Aorta (tissue), 5 donors: ENCODE measurements at regions not wholly inside any gene's neighbourhood (a gene's known extent, or its start where the extent isn't known, plus 50 kb on each side); places are given as distances from the start of the nearest gene placed in this dataset.
"Not testable (repeated sequence)": the region's sequence is repeated elsewhere in the genome, so short reads cannot be mapped to it uniquely, and the experiment has no call there.

Experiments
- ATAC-seq: fragments of 200-7000 bp; cut with Tn5 transposase; one replicate; pipeline ENCODE4 v1.9.1; 2022; ENCODE audit warnings: moderate library complexity; ENCODE audit not compliant: low FRiP score
- DNase-seq, 2 donors: peaks; one replicate each; pipeline ENCODE4 v3.0.0-alpha.2; 2020
- H3K27ac ChIP-seq, 2 donors: one replicate each; pipeline ENCODE4 v1.5.1; 2013; ENCODE audit warnings: low read length in 2 of 2, mild to moderate bottlenecking in 2 of 2, moderate library complexity in 2 of 2, control low read depth in 1 of 2, inconsistent platforms in 1 of 2, low read depth in 1 of 2
- H3K27me3 ChIP-seq, 2 donors: one replicate each; pipeline ENCODE4 v1.6.1; 2013; ENCODE audit warnings: control low read depth in 1 of 2, low read length in 1 of 2, mild to moderate bottlenecking in 1 of 2, moderate library complexity in 1 of 2; ENCODE audit not compliant: insufficient read depth in 2 of 2, control insufficient read depth in 1 of 2
- H3K36me3 ChIP-seq, 2 donors: one replicate each; pipeline ENCODE4 v1.6.1; 2013; ENCODE audit warnings: control low read depth in 1 of 2, low read length in 1 of 2, mild to moderate bottlenecking in 1 of 2; ENCODE audit not compliant: insufficient read depth in 2 of 2, control insufficient read depth in 1 of 2
- H3K4me1 ChIP-seq, 2 donors: one replicate each; pipeline ENCODE4 v1.6.1; 2013; ENCODE audit warnings: low read length in 2 of 2, control low read depth in 1 of 2, mild to moderate bottlenecking in 1 of 2, moderate library complexity in 1 of 2; ENCODE audit not compliant: insufficient read depth in 2 of 2, control insufficient read depth in 1 of 2
- H3K4me3 ChIP-seq, 2 donors: one replicate each; pipeline ENCODE4 v1.5.1; 2013; ENCODE audit warnings: low read length in 2 of 2, control low read depth in 1 of 2, mild to moderate bottlenecking in 1 of 2
- H3K9me3 ChIP-seq: one replicate; pipeline ENCODE4 v1.6.1; 2013; ENCODE audit warnings: mild to moderate bottlenecking, low read length; ENCODE audit not compliant: control insufficient read depth
- WGBS, 2 donors: extraction: QIAGEN DNeasy Blood & Tissue Kit; methylation state at CpG; one replicate each; pipeline ENCODE4 v1.1.7; 2013; 5-methylcytosine and 5-hydroxymethylcytosine counted together
- intact Hi-C, 2 donors: fragments of 100-400 bp; cut with DNase I; formaldehyde crosslinking; loops; one replicate each; pipeline versions ENCODE4 v1.14.2 to v1.15.0; 2022
- donor health status: healthy with polysubstance abuse.
- donor health status: Bipolar disorder and iron deficiency.
- donor health status: DM: no; HTN: no; CAD: no.
- donor health status: DM: no; HTN: no; CAD: no.
- donor health status: DM: yes; HTN: yes; CAD: no.

DNA sequence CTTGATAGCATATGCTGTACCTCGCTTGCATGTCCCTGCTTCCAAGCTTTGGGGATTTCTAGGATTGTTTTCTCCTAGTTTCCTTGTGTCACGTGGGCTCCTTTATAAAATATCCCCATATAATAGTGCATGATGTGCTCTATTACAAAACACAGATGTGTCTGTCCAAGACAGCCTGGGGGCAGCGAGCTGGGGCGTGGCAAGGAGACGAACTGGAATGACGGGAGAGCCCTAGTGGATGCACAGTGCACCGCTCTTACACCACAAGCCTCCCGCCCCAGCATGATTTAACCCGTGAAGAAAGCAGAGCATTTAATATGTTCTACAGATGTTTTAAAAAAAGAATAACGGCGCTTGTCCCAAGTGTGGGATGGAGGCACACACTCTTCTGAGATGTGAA, 169.7 kb downstream of the BCL2L11 start:
- DNase-seq, H3K36me3 ChIP-seq, H3K9me3 ChIP-seq, H3K4me1 ChIP-seq, ATAC-seq, H3K4me3 ChIP-seq, H3K27ac ChIP-seq, intact Hi-C loops, H3K27me3 ChIP-seq: not testable (repeated sequence)
- WGBS, 2 donors: 97% methylated on average over 9 to 10 of the region's 11 CpGs

DNA sequence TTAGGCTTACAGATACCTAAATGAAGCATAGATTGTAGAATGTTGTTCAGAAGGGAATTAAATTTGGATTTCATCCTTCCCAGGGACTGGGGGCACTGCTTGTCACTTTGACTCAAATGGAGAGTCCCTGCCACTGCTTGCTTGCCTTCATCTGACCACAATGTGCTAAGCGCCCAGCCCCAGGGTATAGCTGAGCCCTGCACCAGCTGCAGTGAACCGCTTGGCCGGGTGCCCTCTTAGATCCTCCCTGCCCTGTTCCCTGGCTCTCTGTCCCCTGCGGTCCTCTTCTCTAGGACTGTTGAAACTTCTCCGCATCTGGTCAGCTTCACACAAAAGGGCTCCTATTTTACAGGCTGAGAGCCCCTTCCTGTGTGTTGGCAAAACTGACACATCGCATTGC, 170.9 kb downstream of the BCL2L11 start:
- H3K4me1 ChIP-seq, H3K36me3 ChIP-seq, H3K4me3 ChIP-seq, H3K9me3 ChIP-seq, ATAC-seq, DNase-seq, H3K27me3 ChIP-seq, intact Hi-C loops, H3K27ac ChIP-seq: not testable (repeated sequence)
- 94 to 99% methylated on average over 5 of the region's 6 CpGs for WGBS, 2 donors

DNA sequence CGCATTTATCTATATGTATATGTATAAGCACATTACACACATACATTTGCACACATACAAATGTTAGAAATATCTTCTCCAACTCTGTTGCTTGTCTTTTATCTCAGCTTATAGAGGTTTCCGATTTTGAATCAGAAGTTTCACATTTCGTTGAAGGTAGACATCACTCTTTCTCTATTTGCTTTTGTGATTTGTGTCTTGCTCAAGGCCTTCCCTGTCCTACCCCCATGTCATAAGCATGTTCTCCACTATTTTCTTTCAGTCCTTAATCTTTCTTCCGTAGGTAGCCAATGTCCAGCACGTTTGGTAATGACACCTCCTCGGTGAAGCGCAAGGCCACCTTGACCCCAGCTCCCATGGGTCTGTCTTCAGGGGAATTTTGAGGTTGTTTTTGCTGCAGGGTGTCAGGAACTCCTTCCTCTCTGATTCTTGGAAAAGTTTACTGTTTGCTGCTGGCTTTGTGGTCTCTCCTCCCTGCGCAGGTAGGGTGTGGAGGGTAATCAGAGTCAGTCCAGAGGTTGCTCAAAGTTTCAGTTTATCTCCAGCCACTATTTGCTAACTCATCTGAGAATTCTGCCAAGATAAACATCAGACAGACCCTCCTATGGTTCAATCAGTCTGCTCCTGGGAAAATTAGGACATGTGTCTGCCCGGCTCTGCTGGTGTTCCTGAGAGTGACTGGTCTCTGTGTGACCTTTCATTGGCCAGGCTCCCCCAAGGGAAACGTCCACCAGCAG, 171.7 kb downstream of the BCL2L11 start:
- H3K36me3 ChIP-seq, H3K4me1 ChIP-seq, H3K9me3 ChIP-seq, H3K4me3 ChIP-seq, DNase-seq, H3K27me3 ChIP-seq, H3K27ac ChIP-seq, ATAC-seq, intact Hi-C loops: not testable (repeated sequence)
- 77 to 90% methylated on average over 6 to 7 of the region's 10 CpGs for WGBS, 2 donors

DNA sequence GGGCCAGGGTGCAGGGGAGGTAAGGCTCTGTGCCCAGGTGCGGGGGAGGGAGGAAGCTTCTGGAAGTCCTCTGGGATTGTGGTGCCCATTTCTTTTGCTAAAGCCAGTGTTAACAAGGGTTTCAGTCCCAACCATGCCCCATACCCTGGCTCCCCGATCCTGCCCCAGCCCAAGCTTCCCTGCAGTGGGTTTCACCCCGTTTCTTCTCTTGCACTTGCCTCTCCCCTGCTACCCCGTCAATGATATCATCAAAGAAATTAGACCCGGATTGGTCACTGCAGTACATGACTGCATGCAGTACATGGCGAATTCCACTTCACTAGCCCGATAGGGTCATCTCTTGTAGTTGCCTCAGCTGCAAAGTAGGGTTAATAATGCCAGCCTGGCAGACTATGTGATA, 174.0 kb downstream of the BCL2L11 start:
- H3K9me3 ChIP-seq, DNase-seq, ATAC-seq, H3K4me1 ChIP-seq, H3K36me3 ChIP-seq, H3K27ac ChIP-seq, intact Hi-C loops, H3K4me3 ChIP-seq, H3K27me3 ChIP-seq: not testable (repeated sequence)
- WGBS, 2 donors: 86 to 92% methylated on average over 4 of the region's 7 CpGs

- H3K9me3 ChIP-seq, H3K27me3 ChIP-seq, DNase-seq, H3K4me3 ChIP-seq, ATAC-seq, H3K27ac ChIP-seq, H3K4me1 ChIP-seq, H3K36me3 ChIP-seq, intact Hi-C loops: not testable (repeated sequence)
- 94 to 95% methylated on average over 5 of the region's 6 CpGs for WGBS, 2 donors
Observed at GRCh38 chr2:111296122-111296804, 175.5 kb downstream of the BCL2L11 start.

DNA sequence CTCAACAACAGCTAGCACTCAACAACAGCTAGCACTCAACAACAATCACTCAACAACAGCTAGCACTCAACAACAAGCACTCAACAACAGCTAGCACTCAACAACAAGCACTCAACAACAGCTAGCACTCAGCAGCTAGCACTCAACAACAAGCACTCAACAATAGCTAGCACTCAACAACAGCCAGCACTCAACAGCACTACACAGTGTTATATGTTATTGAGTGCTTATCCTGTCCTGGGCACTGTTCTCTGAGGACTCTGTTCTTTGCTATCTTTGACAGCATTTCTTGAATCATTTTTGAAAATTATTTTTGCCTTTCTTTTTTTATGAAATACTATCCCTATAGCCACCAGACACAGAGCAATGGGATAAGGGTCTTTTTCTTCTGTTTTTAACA, 176.4 kb downstream of the BCL2L11 start:
- H3K9me3 ChIP-seq, H3K4me3 ChIP-seq, ATAC-seq, H3K36me3 ChIP-seq, intact Hi-C loops, H3K27ac ChIP-seq, DNase-seq, H3K27me3 ChIP-seq, H3K4me1 ChIP-seq: not testable (repeated sequence)

GRCh38 chr2:111298927-111299326, 178.2 kb downstream of the BCL2L11 start:
- intact Hi-C loops, DNase-seq, H3K9me3 ChIP-seq, H3K36me3 ChIP-seq, ATAC-seq, H3K4me1 ChIP-seq, H3K27me3 ChIP-seq, H3K4me3 ChIP-seq, H3K27ac ChIP-seq: not testable (repeated sequence)
- WGBS, 2 donors: 93 to 97% methylated on average over 3 of the region's 3 CpGs

DNA sequence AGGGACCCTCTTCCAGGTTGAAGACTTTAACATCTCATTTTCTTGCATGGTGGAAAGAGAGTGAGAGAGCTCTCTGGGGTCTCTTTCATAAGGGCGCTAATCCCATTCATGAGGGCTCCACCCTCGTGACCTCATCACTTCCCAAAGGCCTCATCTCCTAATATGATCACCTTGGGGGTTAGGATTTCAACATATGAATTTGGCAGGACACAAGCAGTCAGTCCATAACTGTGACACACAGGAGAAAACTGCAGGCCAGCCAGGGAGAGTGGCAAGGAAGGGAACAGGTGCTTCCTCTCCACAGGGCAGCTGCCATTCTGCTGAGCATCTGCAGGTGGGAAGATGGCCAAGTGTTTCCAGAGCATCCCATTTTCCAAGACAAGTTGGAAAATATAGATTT, 178.9 kb downstream of the BCL2L11 start:
- DNase-seq, H3K36me3 ChIP-seq, ATAC-seq, H3K4me1 ChIP-seq, H3K4me3 ChIP-seq, H3K27me3 ChIP-seq, H3K27ac ChIP-seq, H3K9me3 ChIP-seq, intact Hi-C loops: not testable (repeated sequence)
- 98 to 99% methylated on average over 2 of the region's 2 CpGs for WGBS, 2 donors

DNA sequence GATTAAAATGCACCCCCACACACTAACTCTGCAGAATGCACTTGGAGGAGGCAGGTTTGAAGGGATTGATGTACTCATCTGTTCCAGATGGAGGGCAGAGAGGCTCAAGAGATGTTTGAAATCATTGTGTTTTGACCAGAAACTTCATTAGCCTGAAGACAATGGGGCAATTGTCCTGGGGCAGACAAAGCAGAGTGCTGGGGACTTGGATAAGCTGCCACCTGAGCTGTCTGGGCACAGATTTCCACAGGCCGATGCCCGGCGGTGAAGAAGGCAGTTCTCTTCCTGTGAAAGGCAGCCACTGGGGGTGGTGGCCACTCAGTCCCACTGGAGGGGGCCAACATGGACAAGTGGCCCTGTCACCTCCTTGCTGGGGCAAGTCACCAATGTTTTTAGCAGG, 181.0 kb downstream of the BCL2L11 start:
- intact Hi-C loops, H3K27ac ChIP-seq, DNase-seq, H3K4me3 ChIP-seq, H3K4me1 ChIP-seq, ATAC-seq, H3K27me3 ChIP-seq, H3K9me3 ChIP-seq, H3K36me3 ChIP-seq: not testable (repeated sequence)
- WGBS, 2 donors: no CpG with 5 or more reads among the region's 3 CpGs
